Stimulated activated CD4-positive, alpha-beta T cell treated with anti-CD3 and anti-CD28 coated beads, Interleukin-1b, Interleukin-23, amount 100 ng/mL, for 48 hours (primary cell): ENCODE measurements at regions not wholly inside any gene's neighbourhood (a gene's known extent, or its start where the extent isn't known, plus 50 kb on each side); places are given as distances from the start of the nearest gene placed in this dataset.

ENCODE experiments used
- DNase-seq: peaks from one replicate; pipeline ENCODE4 v3.0.0-alpha.2; 2020

GRCh38 chr4:43999669-44000068 is 448.9 kb downstream of the KCTD8 start:
- no peak for DNase-seq

GRCh38 chr4:44002368-44002767 is 446.2 kb downstream of the KCTD8 start:
- DNase-seq = no peak

GRCh38 chr4:44016570-44017421 is 431.8 kb downstream of the KCTD8 start:
- no peak for DNase-seq

GRCh38 chr4:44017422-44017739 is 431.2 kb downstream of the KCTD8 start:
- DNase-seq = no peak

- DNase-seq = no peak
Observed at GRCh38 chr4:44019721-44020120, 428.9 kb downstream of the KCTD8 start.

GRCh38 chr4:44025376-44026020 is 423.1 kb downstream of the KCTD8 start:
- no peak for DNase-seq

GRCh38 chr4:44038811-44039210 is 409.8 kb downstream of the KCTD8 start:
- DNase-seq = no peak

- no peak for DNase-seq
Observed at GRCh38 chr4:44046491-44046890, 402.1 kb downstream of the KCTD8 start.

- DNase-seq = no peak
Observed at GRCh38 chr4:44056721-44057151, 391.9 kb downstream of the KCTD8 start.

GRCh38 chr4:44070843-44071242 is 377.8 kb downstream of the KCTD8 start:
- no peak for DNase-seq

- no peak for DNase-seq
Observed at GRCh38 chr4:44071959-44072955, 376.4 kb downstream of the KCTD8 start.

- DNase-seq = no peak
Observed at GRCh38 chr4:44086753-44087152, 361.9 kb downstream of the KCTD8 start.

- DNase-seq = no peak
Observed at GRCh38 chr4:44093390-44093789, 355.2 kb downstream of the KCTD8 start.

GRCh38 chr4:44098973-44099372 is 349.6 kb downstream of the KCTD8 start:
- DNase-seq = no peak

GRCh38 chr4:44100456-44100855 is 348.2 kb downstream of the KCTD8 start:
- DNase-seq = no peak

- no peak for DNase-seq
Observed at GRCh38 chr4:44118971-44119680, 329.5 kb downstream of the KCTD8 start.

- DNase-seq = no peak
Observed at GRCh38 chr4:44120646-44121045, 328.0 kb downstream of the KCTD8 start.

GRCh38 chr4:44121210-44121609 is 327.4 kb downstream of the KCTD8 start:
- DNase-seq = no peak
